ENCODE measurements at regions not wholly inside any gene's neighbourhood (a gene's known extent, or its start where the extent isn't known, plus 50 kb on each side); places are given as distances from the start of the nearest gene placed in this dataset.

DNA sequence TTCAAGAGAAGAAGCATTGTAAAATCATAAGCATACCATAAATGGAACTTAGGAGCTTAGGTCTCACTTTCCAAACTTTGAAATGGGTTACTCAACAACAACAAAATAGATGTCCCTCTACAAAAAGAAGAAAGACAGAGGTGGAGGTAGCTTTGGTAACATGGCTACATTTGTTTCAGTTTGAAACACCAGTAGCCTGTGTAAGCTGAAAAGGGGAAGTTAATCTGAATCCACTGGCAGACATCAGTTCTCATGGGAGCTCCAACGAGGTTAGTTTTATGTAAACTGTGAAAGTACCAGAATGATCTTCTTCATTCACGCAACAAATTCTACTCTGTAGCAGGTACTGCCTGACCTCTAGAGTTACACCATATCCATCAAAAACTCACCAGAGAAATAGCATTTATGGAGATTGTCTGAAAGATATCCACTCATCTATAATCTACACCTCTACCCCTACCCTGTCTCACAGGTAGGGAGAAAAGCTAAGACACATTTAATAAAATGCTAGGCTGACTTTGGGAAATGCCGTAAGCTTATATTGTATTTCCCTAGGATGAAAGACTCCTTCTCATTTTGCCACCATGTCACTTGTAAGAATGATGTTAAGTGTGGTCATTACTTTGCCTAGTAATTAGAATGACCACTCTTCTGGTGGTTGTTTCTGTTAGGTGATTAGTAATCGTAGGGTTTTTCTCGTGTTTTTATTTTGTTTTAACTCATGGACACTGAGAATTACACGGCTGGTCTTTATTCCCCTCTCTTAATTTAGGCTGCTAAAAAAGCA lies 224.1 kb downstream of the ASCL1 start:
- Histone ChIP-seq H3K4me1 (no peaks in the 10 kb centered on the region), H3K4me3 (no peak overlapping the region), H3K36me3 (no peaks in the 10 kb centered on the region), H3K27me3 (peaks cover 0 to 6% (median 0%) of the 10 kb centered on the region in 4 donors), H3K9me3 (no peaks in the 10 kb centered on the region), H3K27ac (no peak overlapping the region)
- WGBS, 2 donors, result 48 to 73% methylated on average over 6 of the region's 6 CpGs
- no peak for ATAC-seq
- TF ChIP-seq, protein P1, sequence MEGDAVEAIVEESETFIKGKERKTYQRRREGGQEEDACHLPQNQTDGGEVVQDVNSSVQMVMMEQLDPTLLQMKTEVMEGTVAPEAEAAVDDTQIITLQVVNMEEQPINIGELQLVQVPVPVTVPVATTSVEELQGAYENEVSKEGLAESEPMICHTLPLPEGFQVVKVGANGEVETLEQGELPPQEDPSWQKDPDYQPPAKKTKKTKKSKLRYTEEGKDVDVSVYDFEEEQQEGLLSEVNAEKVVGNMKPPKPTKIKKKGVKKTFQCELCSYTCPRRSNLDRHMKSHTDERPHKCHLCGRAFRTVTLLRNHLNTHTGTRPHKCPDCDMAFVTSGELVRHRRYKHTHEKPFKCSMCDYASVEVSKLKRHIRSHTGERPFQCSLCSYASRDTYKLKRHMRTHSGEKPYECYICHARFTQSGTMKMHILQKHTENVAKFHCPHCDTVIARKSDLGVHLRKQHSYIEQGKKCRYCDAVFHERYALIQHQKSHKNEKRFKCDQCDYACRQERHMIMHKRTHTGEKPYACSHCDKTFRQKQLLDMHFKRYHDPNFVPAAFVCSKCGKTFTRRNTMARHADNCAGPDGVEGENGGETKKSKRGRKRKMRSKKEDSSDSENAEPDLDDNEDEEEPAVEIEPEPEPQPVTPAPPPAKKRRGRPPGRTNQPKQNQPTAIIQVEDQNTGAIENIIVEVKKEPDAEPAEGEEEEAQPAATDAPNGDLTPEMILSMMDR (IDR thresholded peaks at IDR 0.05), result no peak
- no peak for DNase-seq
- no peak for FAIRE-seq
- intact Hi-C loops (cut with DNase I), result no loop called here

DNA sequence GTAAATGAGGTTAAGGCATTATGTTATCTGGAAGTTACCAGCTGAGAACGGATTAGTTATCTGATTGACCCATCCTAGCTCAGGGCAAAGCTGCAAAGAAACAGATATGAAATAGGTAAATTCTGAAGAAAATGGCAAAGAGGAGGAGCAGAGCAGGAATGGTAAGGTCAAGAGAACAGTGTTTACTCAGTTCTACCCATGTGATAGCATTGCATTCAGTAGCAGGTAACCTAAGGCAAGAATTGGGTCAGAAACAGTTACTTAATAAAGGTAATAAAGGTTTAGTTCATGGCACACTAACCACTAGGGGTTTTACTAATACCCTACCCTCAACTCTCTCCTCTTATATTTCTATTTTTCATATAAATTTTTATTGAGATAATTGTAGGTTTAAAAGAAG lies 224.8 kb downstream of the ASCL1 start:
- no peak for DNase-seq
- no peaks in the 10 kb centered on the region for H3K9me3 ChIP-seq
- H3K4me3 ChIP-seq, result no peak overlapping the region
- H3K27me3 ChIP-seq, result peaks cover 0 to 6% (median 0%) of the 10 kb centered on the region in 4 donors
- no peaks in the 10 kb centered on the region for H3K36me3 ChIP-seq
- FAIRE-seq, result no peak
- H3K4me1 ChIP-seq, result no peaks in the 10 kb centered on the region
- ATAC-seq, result no peak
- intact Hi-C loops (cut with DNase I), result no loop called here
- WGBS, 2 donors, result 27 to 34% methylated on average over 1 of the region's 1 CpG
- TF ChIP-seq, protein P1 (IDR thresholded peaks at IDR 0.05), result no peak
- no peak overlapping the region for H3K27ac ChIP-seq

DNA sequence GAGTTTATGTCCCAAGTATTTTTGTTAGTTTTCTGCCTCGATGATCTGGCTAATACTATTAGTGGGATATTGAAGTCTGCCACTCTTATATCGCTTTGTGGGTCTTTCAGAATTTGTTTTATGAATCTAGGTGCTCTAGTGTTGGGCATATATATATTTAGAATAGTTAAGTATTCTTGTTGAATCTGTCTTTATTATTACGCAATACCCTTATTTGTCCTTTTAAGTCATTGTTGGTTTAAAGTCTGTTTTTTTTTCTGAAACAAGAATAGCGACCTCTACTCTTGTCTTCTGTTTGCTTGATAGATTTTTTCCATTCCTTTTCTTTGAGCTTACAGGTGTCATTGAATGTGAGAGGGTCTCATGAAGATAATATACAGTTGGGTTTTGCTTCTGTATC lies 239.0 kb downstream of the ASCL1 start:
- Histone ChIP-seq H3K9me3 (no peaks in the 10 kb centered on the region), H3K4me1 (no peaks in the 10 kb centered on the region), H3K4me3 (no peak overlapping the region), H3K27ac (no peak overlapping the region), H3K27me3 (no peaks in the 10 kb centered on the region), H3K36me3 (no peaks in the 10 kb centered on the region)
- TF ChIP-seq, protein P1 (IDR thresholded peaks at IDR 0.05), result no peak
- no peak for FAIRE-seq
- ATAC-seq, result no peak
- intact Hi-C loops (cut with DNase I), result no loop called here
- WGBS, 2 donors, result 52 to 68% methylated on average over 4 of the region's 4 CpGs
- DNase-seq, result no peak

DNA sequence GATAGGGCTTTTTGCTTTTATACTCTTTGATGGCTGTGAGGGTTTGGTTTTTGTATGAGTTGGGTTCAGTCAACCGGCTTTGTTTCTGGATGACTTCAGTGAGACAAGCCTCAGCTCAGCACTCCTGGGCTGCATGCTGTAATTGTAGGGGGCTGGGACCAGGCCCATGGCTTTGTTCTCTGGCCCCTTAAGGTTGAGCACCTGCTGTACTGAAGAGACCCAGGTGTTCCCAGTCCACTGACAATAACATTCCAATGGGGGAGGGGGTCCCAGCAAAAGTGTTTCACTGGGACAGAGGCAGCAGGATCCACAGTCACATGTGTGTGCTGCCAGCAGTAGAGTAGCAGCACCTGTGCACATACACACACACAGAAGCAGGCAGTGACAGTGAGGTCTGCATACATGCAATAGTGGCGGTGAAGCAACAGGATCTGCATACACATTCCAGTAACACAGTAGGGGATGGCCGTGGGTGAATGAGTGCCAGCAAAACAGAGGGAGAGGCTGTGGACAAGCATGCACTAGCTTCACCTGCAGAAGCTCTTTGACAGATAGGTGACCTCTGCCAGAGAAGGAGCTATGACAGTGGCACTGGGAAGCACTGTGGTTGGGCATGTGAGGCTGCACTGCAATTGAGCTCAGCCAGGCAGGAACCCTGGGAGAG lies 240.4 kb downstream of the ASCL1 start:
- Histone ChIP-seq H3K27me3 (no peaks in the 10 kb centered on the region), H3K4me1 (no peaks in the 10 kb centered on the region), H3K36me3 (no peaks in the 10 kb centered on the region), H3K27ac (no peak overlapping the region), H3K9me3 (no peaks in the 10 kb centered on the region), H3K4me3 (no peak overlapping the region)
- no peak for DNase-seq
- 50 to 65% methylated on average over 3 of the region's 3 CpGs for WGBS, 2 donors
- intact Hi-C loops (cut with DNase I), result no loop called here
- ATAC-seq, result no peak
- FAIRE-seq, result no peak
- TF ChIP-seq, protein P1 (IDR thresholded peaks at IDR 0.05), result no peak

DNA sequence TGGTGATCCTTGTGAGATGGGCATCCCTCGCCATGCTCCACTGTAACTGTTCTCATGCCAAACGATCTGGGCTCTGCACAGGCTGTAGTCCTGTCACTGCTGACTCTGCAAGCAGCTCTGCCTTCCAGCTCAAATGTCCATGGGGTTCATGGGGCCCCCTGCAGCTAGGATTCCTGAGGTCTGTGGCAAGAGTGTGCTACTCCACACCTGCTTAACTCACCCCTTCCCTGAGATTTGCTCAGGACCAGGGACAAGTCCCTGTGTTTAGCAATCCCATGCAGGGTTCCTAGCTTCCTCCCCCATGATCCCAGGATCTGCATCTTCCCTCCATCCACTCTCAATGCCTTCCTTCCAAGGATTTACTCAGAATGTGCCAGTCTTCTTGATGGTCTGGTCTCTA lies 241.0 kb downstream of the ASCL1 start:
- intact Hi-C loops (cut with DNase I), result no loop called here
- Histone ChIP-seq H3K4me1 (no peaks in the 10 kb centered on the region), H3K4me3 (no peak overlapping the region), H3K36me3 (no peaks in the 10 kb centered on the region), H3K9me3 (no peaks in the 10 kb centered on the region), H3K27ac (no peak overlapping the region), H3K27me3 (no peaks in the 10 kb centered on the region)
- TF ChIP-seq, protein P1 (IDR thresholded peaks at IDR 0.05), result no peak
- ATAC-seq, result no peak
- DNase-seq, result no peak
- 15 to 78% methylated on average over 2 of the region's 2 CpGs for WGBS, 2 donors
- FAIRE-seq, result no peak
